CD1c-positive myeloid dendritic cell (primary cell): ENCODE measurements at regions not wholly inside any gene's neighbourhood (a gene's known extent, or its start where the extent isn't known, plus 50 kb on each side); places are given as distances from the start of the nearest gene placed in this dataset.

Experiments
- DNase-seq: peaks from one replicate; pipeline ENCODE4 v3.0.0-alpha.2; 2016; ENCODE audit errors: extremely low spot score

DNA sequence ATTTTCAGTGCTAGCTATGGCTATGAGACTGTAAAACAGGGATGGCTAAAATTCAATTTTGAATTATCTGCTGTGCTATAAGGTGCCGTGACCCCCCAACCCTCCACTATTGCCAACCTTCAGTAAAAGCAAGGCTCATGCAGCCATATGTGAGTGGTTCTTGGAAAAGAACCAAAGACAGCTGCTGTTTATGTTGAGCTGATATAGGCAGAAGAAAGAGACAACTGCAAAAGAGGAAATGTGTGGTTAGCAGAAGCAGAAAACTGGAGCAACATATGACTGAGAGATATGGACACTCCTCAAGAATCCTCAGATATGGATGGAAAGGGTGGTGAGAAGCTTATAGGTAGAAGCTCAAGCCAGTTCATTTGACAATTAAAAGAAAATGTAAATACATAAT is 200.3 kb downstream of the TLE1 start:
- DNase-seq: no peak

DNA sequence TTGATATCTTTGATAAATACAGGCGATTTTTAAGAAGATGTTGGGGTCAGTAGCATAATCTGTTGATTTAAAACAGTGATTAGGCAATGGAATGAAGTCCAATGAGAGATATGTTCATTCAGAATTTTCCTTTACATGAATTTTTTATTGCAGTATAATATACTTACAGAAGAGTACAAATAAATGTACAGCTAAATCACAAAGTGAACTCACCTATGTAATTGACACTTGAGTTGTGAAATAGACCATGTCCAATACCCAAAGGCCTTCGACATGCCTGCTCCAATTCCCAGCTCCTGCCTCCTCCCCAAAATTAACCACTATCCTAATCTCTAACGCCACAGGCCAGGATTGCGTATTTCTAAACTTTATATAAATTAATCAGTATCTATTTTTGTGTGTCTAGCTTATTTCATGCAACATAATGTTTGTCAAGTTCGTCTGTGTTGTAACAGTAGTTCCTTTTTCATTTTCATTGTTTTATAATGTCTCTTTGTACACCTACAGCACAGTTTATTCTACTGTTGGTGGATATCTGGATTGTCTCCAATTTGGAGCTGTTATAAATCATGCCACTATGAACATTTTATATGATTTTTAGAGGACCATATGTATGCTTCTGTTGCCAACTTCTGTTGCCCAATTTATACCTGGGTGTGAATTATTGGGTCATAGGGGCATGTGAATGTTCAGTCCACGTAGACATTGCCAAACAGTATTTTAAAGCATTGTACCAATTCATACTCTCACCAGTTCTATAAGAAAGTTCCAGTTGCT is 208.3 kb downstream of the TLE1 start:
- DNase-seq: no peak

- no peak for DNase-seq
These were observed 209.8 kb downstream of the TLE1 start for GRCh38 chr9:81479573-81479972.

- DNase-seq: no peak
These were observed 211.7 kb downstream of the TLE1 start for GRCh38 chr9:81477669-81478068.

- no peak for DNase-seq
These were observed 212.4 kb downstream of the TLE1 start for GRCh38 chr9:81476813-81477490.

GRCh38 chr9:81474792-81475191 is 214.6 kb downstream of the TLE1 start:
- no peak for DNase-seq

GRCh38 chr9:81474125-81474524 is 215.2 kb downstream of the TLE1 start:
- DNase-seq: no peak

DNA sequence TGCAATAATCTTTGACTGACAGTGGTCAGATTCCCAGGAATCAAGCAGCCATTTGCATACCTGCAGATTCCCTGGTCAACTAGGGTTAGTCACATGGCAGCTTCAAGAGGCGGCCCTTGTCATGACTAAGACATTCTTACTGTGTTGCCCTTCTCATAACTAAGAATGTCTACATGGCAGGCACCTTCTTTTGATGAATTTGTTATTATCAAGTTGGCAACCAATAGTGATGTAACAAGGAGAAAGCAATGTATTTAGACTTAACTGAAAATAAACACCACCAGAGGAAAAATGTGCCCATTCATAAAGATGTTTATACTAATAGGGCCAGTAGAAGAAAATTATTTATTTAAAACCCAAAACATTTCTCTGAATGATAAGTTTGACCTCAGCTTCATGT is 215.6 kb downstream of the TLE1 start:
- no peak for DNase-seq

GRCh38 chr9:81473206-81473605 is 216.1 kb downstream of the TLE1 start:
- no peak for DNase-seq

DNA sequence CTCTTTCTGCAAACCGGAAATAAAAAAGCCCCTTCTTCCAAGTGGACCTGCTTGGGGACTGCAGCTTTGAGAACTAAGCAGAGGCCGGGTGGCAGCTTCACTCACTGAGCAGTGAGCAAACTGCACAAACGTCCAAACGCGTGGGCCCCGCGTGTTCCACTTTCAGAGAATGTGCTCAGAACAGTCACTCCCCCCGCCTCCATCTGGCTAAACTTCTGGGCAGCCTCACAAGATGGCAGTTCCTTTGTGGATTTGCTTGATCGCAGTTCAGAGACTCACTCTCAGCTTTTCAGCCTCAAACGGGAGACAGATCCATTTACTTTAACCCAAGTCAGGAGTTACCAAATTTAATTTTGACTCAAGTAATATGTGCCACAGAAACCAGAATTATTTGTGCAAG is 216.6 kb downstream of the TLE1 start:
- DNase-seq: no peak

- no peak for DNase-seq
These were observed 218.5 kb downstream of the TLE1 start for GRCh38 chr9:81470864-81471263.

DNA sequence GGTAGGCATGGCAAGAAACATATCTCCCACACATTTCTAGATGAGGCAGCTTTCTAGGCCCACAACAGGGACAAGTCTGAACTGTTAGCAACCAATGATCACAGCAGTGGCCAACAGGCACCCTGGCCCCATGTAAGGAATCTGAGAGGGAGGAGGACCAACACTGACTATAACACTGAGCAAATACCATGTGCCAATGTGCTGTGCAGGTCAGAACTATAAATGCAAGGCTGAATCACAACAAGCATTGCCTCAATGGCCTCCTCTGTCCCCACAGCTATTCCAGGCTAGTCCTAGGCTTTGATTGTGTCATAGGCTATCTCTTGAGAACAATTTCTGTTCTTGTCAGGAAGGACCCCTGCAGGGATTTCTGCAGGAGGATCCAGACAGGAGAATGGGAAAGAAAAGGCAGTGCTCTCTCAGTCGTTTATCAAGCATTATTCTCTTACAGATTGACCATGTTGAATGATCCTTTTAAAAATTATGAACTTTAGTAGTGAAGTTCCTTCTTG is 221.2 kb downstream of the TLE1 start:
- DNase-seq: no peak

DNA sequence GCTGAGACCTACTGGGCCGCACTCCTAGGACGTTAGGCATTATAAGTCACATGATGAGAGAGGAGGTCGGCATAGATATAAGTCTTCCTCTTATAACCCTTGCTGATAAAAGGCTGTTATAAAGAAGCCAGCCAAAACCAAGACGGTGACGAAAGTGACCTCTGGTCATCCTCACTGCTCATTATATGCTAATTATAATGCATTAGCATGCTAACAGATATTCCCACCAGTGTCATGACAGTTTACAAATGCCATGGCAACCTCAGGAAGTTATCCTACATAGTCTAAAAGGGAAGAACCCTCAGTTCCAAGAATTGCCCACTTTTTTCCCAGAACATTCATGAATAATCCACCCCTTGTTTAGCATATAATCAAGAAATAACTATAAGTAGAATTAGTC is 222.4 kb downstream of the TLE1 start:
- peak; percentile 18 for DNase-seq

- DNase-seq: no peak
These were observed 223.8 kb downstream of the TLE1 start for GRCh38 chr9:81465468-81466011.

DNA sequence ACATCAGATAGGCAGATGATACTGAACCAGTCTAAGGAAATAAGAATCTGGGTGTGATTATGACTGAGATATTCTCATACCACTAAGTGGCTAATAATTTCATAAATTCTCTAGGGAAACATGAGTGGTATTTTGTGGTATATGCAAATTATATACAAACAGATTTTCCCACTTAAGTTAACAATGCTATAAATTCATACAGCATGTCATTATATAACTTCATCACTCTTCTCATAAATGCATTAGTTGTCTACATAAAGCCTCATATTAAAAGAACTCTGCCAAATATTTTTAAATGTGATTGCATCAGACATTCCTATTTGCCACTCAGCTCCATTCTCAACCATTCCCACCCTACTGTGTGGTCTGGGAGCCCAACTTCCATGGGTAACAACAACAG is 226.5 kb downstream of the TLE1 start:
- DNase-seq: no peak

DNA sequence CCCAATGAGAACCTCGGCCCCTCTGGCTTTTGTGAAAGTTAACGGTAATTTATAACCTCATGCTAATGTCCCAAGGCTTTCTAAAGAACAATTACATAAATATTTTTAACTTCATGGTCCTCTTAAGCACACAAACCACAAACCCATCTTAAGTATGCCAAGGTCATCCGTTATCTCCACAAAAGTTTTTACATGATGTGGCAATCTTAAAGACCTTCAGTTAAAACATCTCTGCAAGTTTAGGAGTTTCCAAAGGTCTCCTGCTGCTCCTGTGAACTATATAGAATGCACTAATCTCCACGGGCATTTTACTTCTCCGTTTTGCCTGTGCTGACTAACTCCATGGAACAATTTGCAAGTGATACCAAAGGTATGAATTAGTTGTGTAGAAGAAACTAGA is 228.2 kb downstream of the TLE1 start:
- no peak for DNase-seq

DNA sequence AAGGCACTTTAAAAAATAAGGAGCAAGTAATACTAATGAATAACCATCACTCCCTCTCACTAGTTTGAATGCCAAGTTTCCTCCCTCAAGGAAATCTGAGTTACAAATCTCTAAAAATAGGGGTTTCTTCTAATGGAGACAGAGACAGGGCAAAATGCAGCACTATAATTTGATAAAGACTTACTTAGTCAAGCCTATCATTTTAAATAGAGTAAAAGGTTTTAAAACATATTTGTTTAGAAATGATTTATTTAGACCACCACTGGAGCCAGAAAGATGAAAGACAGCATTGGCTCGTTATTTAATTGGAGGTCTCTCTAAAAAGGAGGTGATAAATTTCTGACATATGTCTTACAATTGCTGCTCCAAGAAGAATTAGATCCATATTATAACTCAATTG is 228.7 kb downstream of the TLE1 start:
- no peak for DNase-seq

- DNase-seq: no peak
These were observed 229.8 kb downstream of the TLE1 start for GRCh38 chr9:81459591-81459990.

DNA sequence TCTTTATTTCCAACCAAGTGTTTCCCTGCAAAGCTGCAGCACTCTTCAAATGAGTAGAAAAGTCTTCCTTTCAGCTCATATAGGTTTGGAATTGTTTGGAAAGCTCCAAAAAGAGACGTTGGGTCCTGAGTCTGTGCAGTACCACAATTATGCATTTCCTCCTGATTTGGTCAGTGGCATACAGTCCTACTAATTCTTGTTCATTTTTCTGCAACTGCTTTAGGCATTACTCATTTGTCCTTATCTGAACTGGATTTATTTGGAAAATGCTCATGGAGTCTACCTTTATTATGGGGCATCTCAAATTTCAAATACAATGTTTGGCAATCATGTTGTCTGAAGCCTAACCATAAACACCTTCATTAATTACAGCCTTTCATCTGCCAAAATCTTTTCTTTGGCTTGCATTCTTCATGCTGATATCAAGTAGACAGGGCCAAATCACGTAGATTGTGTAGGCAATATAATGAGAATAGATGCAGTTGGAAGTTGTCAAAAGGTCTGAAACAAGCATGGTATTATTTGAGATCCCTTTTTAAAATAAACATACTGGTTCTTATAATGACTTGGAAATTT is 232.8 kb downstream of the TLE1 start:
- DNase-seq: no peak

GRCh38 chr9:81455462-81456219 is 233.7 kb downstream of the TLE1 start:
- no peak for DNase-seq

GRCh38 chr9:81445331-81445921 is 243.9 kb downstream of the TLE1 start:
- DNase-seq: no peak

- no peak for DNase-seq
These were observed 257.7 kb downstream of the TLE1 start for GRCh38 chr9:81431641-81432040.
